Fibroblast of peridontal ligament (primary cell): ENCODE measurements at regions not wholly inside any gene's neighbourhood (a gene's known extent, or its start where the extent isn't known, plus 50 kb on each side); places are given as distances from the start of the nearest gene placed in this dataset.
A peak's percentile ranks its signal among the peaks of the same experiment; 100 is the strongest.
"Not testable (repeated sequence)": the region's sequence is repeated elsewhere in the genome, so short reads cannot be mapped to it uniquely, and the experiment has no call there.

Experiments
- DNase-seq: peaks from one replicate; pipeline ENCODE4 v3.0.0-alpha.2; 2010; ENCODE audit errors: extremely low read depth

DNA sequence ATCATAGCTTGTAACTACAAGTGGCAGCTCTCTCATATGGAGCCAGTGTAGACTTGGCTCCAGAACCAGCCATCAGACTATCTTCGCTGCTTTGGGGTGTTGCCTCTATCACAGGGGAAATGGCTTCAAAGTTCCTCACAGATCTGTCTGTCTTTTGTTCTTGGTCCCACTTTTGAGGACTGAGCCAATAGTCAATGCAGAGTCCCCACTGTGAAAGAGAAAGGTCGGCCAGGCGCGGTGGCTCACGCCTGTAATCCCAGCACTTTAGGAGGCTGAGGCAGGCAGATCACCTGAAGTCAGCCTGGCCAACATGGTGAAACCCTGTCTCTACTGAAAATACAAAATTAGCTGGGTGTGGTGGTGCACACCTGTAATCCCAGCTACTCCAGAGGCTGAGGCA lies 86.9 kb upstream of the FZD7 start:
- not testable (repeated sequence) for DNase-seq

GRCh38 chr2:201947287-201947686 lies 86.4 kb upstream of the FZD7 start:
- DNase-seq = no peak

DNA sequence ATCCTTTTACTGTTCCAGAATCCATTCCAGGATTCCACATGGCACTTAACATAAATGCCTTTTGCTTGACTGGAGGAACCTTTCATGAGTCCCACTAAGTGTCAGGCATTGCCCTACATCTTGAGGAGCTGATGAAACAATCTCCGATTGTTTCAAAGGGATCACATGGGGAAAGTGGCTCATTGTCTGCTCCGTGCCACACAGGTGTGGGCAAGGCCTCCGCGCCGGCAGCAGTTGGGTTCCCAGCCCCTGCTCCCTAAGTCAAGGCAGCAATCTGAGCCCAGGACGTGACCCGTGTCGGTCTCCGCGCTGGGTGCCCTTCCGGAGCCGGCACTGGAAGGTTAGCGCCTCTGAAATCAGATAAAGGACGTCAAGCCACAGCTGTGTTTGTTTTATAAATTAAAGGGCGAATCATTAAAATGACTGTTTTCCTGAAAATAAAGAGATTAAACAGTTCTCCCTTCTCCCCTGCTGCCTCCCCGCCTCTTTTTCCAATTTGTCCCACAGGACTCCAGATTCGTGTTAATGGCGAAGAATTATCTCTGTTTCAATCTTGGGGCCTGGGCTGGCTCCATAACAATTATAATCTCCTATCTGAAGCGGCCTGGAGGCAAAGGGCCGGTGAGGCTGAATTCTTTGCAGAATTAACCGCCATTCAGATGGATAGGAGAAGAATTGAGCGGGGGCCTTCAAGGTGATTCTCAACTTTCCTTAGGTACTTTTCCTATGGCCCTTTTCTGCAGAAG lies 84.3 kb upstream of the FZD7 start:
- DNase-seq = peak; percentile 32

DNA sequence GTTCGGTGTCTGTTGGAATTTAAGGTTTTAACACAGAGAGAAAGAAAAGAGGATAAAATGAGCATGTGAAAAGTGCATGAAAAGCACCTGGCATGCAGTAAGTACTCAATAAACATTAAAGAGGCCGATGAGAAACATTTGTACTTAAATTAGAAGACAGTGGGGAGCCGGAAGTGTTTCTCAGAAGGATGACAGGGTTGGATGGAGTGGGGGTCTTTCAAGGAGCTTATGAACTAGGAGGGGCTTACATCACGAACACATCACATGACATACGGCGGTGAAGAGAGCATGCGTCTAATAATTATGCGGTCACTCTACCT lies 83.8 kb upstream of the FZD7 start:
- no peak for DNase-seq

- peak; percentile 77 for DNase-seq
Observed at GRCh38 chr2:201950606-201951005, 83.0 kb upstream of the FZD7 start.

DNA sequence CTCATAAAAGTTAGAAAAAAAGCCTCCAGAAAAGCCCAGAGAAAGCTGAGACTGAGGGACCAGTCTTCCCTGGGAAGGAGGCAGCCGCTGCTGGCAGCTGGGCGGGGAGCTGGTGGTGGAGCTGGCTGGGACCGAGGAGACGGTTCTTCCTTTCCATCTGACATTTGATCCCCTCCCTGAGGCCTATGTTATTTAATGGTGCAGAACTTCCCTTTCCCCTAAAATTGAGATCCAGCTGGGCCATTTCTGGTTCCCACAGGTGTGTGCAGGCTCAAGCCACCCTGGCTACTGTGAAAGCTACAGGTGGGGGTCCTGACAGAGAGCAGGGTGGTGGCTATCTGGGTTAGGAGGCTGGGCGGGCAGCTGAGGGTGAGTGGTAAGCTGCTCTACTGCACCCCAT lies 81.5 kb upstream of the FZD7 start:
- no peak for DNase-seq

- DNase-seq = peak; percentile 32
Observed at GRCh38 chr2:201953396-201953795, 80.3 kb upstream of the FZD7 start.

- DNase-seq = no peak
Observed at GRCh38 chr2:201953880-201954279, 79.8 kb upstream of the FZD7 start.

- no peak for DNase-seq
Observed at GRCh38 chr2:201955231-201955630, 78.4 kb upstream of the FZD7 start.

DNA sequence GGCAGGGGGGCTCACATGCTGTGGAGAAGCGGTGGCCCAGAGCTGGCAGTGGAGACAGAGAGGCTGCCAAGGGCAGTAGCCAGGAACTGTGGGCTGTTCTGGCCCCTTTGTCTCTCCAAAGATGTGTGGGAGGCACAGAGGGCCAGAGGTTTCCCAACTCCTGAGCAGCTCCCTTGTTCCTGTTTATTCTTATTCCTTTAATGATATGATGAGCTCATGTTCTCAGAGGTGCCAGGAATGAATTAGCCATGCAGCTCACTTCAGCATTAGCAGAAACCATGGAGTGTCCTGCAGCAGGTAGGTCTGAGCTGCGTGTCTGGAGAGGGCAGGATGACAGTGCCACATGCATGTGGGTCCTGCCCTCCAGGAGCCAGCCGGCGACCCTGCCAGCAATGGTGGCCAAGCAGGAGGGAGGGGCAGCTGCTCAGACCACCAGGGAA lies 77.9 kb upstream of the FZD7 start:
- no peak for DNase-seq

GRCh38 chr2:201956361-201956760 lies 77.3 kb upstream of the FZD7 start:
- DNase-seq = no peak

DNA sequence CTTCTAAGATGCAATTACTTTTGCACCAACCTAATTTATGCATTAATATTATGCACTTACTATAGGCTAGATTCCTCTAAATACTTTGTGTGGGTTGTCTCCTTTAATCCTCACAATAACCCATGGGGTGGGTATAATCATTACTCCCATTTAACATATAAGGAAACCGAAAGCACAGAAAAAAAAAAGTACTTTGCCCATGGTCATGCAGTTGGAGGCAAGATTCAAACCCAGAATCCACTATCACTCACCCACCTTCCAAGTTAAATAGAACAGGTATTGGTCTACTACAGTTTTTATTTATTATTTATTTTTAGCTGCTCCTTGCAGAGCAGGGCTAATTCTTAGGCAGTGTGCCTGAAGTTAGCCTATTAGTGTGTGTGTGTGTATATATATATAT lies 76.6 kb upstream of the FZD7 start:
- DNase-seq = no peak

GRCh38 chr2:201959198-201959597 lies 74.5 kb upstream of the FZD7 start:
- DNase-seq = no peak

DNA sequence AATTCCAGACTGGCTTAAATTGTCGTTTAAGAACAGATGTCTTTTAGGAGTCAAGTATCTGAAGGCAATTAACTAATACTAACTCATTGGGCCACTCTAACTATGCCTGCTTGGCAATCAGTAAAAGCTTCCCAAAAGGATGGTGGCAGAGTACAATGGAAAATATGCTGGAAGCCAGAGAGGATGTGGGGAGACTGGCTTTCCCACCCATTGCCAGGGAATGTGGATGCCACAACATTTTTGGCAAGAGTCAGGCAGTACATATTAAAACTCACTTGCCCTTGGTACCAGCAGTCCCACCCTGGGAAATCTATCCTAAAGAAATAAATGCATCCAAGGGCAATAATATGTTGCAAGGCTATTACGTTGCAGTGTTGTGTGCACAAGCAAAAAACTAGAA lies 74.0 kb upstream of the FZD7 start:
- DNase-seq = peak; percentile 70

- DNase-seq = no peak
Observed at GRCh38 chr2:201960305-201960704, 73.3 kb upstream of the FZD7 start.

DNA sequence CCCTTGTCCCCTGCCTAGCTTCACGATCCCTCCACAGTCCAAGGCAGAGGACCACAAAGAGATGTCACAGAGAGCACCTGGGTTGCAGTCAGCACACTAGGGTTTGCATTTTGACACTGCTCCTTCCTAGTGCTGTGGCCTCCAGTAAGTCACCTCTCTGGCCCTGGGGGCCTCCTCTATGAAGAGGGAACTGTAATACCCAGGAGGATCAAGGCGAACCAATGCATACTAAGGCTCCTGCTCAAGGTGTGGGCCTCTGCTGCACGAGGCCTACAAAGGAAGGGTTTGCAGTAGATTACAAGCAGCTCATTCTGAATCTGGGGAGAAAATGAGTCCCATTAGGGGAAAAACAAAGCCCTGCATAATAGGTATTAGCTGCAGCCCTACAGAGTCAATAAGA lies 72.3 kb upstream of the FZD7 start:
- DNase-seq = no peak

- no peak for DNase-seq
Observed at GRCh38 chr2:201962774-201963562, 70.7 kb upstream of the FZD7 start.

DNA sequence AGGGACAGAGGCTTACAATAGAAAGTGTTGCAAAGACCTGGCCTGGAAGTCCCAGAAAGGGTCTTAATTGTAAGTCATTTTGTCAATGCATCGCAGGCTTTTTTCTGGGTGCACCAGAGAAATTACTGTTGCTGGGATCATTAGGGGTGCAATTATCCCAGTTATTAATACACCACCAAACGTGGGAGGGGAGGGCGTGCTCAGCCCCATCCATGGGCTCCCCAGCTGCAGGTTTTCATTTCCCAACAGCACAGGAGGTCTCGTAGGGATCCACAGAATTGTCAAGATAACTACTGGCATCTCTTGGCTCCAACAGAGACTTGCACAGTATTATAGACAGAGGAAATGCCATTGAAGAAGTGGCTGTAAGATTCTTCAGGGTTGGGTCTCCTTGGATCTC lies 69.6 kb upstream of the FZD7 start:
- DNase-seq = no peak

GRCh38 chr2:201964631-201965206 lies 68.9 kb upstream of the FZD7 start:
- no peak for DNase-seq

DNA sequence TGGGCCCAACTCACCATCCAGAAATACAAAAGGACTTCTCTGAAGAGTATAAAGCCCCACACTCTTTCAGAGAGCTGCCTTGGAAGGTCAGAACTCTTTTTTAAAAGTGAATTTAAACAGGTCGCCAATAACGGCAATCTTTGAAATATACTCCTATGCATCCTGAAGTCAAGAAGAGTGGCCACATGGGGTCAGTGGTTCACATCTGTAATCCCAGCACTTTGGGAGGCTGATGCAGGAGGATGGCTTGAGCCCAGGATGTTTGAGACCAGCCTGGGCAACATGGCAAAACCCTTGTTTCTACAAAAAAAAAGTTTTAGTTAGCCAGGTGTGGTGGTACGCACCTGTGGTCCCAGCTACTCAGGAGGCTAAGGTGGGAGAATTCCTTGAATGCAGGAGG lies 68.1 kb upstream of the FZD7 start:
- no peak for DNase-seq

GRCh38 chr2:201966691-201967438 lies 66.8 kb upstream of the FZD7 start:
- DNase-seq = no peak

- no peak for DNase-seq
Observed at GRCh38 chr2:201968050-201968449, 65.6 kb upstream of the FZD7 start.
